ENCODE measurements at regions not wholly inside any gene's neighbourhood (a gene's known extent, or its start where the extent isn't known, plus 50 kb on each side); places are given as distances from the start of the nearest gene placed in this dataset.

- no peak overlapping the region for H3K27ac ChIP-seq (ENCODE audit: low read length, poor library complexity, severe bottlenecking)
- no peaks in the 10 kb centered on the region for H3K79me1 ChIP-seq (replicated peaks; ENCODE audit: low read length, poor library complexity, severe bottlenecking)
- 78% methylated on average over 2 of the region's 2 CpGs for WGBS
Measured at GRCh38 chr2:136358576-136358975, 240.6 kb upstream of the CXCR4 start.

DNA sequence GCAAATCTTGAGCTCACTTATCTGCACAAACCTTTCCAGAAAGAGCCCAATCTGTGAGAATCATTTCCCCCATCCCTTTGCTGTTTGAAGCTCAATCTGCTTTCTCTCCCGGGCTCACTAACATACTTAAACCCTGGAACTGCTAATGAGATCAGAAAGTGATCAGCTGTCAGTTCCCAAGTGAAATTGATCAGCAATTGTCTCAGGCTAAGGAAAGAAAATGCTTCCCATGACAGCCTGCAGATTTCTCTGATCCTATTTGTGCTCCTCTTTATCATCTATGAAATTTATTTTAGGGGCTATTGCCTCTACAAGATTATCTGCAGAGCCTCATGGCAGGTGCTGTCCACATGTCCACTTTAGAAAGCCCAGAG lies 239.0 kb upstream of the CXCR4 start:
- DNase-seq: no peak
- Histone ChIP-seq H3K4me1 (ENCODE audit: control insufficient read depth, insufficient read depth, low read depth, low read length) (no peaks in the 10 kb centered on the region), H3K9ac (ENCODE audit: low read length) (no peak overlapping the region), H3K23ac (ENCODE audit: low read length in 2 of 2) (no peak overlapping the region), H3K79me1 (replicated peaks; ENCODE audit: low read length, poor library complexity, severe bottlenecking) (no peaks in the 10 kb centered on the region), H3K9me3 (ENCODE audit: control insufficient read depth, low read length) (no peaks in the 10 kb centered on the region), H2BK15ac (ENCODE audit: low read depth, poor library complexity, severe bottlenecking) (no peak overlapping the region), H4K8ac (ENCODE audit: low read length) (no peak overlapping the region), H3K18ac (ENCODE audit: low read depth in 1 of 2, low read length in 2 of 2) (no peak overlapping the region), H3K4ac (ENCODE audit: low read depth in 1 of 2, low read length in 2 of 2) (no peak overlapping the region), H3K4me2 (ENCODE audit: low read length, poor library complexity, severe bottlenecking) (no peak overlapping the region), H2BK12ac (ENCODE audit: low read length in 2 of 2) (no peak overlapping the region), H3K4me3 (ENCODE audit: insufficient read depth in 1 of 2, low read depth in 1 of 2, low read length in 2 of 2) (no peak overlapping the region), H2AFZ (ENCODE audit: low read depth, low read length) (no peak overlapping the region), H2AK5ac (ENCODE audit: low read length, severe bottlenecking) (no peak overlapping the region), H3K14ac (ENCODE audit: low read length in 2 of 2) (no peak overlapping the region), H3K27me3 (ENCODE audit: control insufficient read depth in 1 of 2, insufficient read depth in 1 of 2, low read length in 2 of 2) (no peaks in the 10 kb centered on the region), H2BK5ac (ENCODE audit: low read depth, low read length, poor library complexity, severe bottlenecking) (no peak overlapping the region), H2BK120ac (ENCODE audit: low read depth, low read length) (no peak overlapping the region), H3K27ac (ENCODE audit: low read length, poor library complexity, severe bottlenecking) (no peak overlapping the region), H4K91ac (ENCODE audit: low read length) (no peak overlapping the region), H3K36me3 (ENCODE audit: control insufficient read depth in 1 of 2, insufficient read depth in 2 of 2, low read depth in 1 of 2, low read length in 2 of 2) (no peaks in the 10 kb centered on the region)
- 53% methylated on average over 1 of the region's 1 CpG for WGBS

More at GRCh38 chr2:136358576-136358975, 240.6 kb upstream of the CXCR4 start:
- H3K4ac ChIP-seq (ENCODE audit: low read depth in 1 of 2, low read length in 2 of 2): no peak overlapping the region
- no peaks in the 10 kb centered on the region for H3K36me3 ChIP-seq (ENCODE audit: control insufficient read depth in 1 of 2, insufficient read depth in 2 of 2, low read depth in 1 of 2, low read length in 2 of 2)
- H2BK120ac ChIP-seq (ENCODE audit: low read depth, low read length): no peak overlapping the region
- H3K4me3 ChIP-seq (ENCODE audit: insufficient read depth in 1 of 2, low read depth in 1 of 2, low read length in 2 of 2): no peak overlapping the region
- H2BK12ac ChIP-seq (ENCODE audit: low read length in 2 of 2): no peak overlapping the region
- no peak overlapping the region for H2BK15ac ChIP-seq (ENCODE audit: low read depth, poor library complexity, severe bottlenecking)
- no peak overlapping the region for H3K14ac ChIP-seq (ENCODE audit: low read length in 2 of 2)
- no peak overlapping the region for H2BK5ac ChIP-seq (ENCODE audit: low read depth, low read length, poor library complexity, severe bottlenecking)
- H3K4me2 ChIP-seq (ENCODE audit: low read length, poor library complexity, severe bottlenecking): no peak overlapping the region
- no peak overlapping the region for H2AK5ac ChIP-seq (ENCODE audit: low read length, severe bottlenecking)
- H3K4me1 ChIP-seq (ENCODE audit: control insufficient read depth, insufficient read depth, low read depth, low read length): no peaks in the 10 kb centered on the region
- no peak overlapping the region for H3K18ac ChIP-seq (ENCODE audit: low read depth in 1 of 2, low read length in 2 of 2)
- DNase-seq: no peak
- no peaks in the 10 kb centered on the region for H3K9me3 ChIP-seq (ENCODE audit: control insufficient read depth, low read length)
- no peak overlapping the region for H2AFZ ChIP-seq (ENCODE audit: low read depth, low read length)
- H3K9ac ChIP-seq (ENCODE audit: low read length): no peak overlapping the region
- no peak overlapping the region for H3K23ac ChIP-seq (ENCODE audit: low read length in 2 of 2)
- H3K27me3 ChIP-seq (ENCODE audit: control insufficient read depth in 1 of 2, insufficient read depth in 1 of 2, low read length in 2 of 2): peaks cover 0 to 2% of the 10 kb centered on the region in 2 experiments
- H4K91ac ChIP-seq (ENCODE audit: low read length): no peak overlapping the region
- no peak overlapping the region for H4K8ac ChIP-seq (ENCODE audit: low read length)

GRCh38 chr2:136356125-136357006 lies 238.4 kb upstream of the CXCR4 start:
- Histone ChIP-seq H2AFZ (ENCODE audit: low read depth, low read length) (no peak overlapping the region), H2AK5ac (ENCODE audit: low read length, severe bottlenecking) (no peak overlapping the region), H3K23ac (ENCODE audit: low read length in 2 of 2) (no peak overlapping the region), H3K9me3 (ENCODE audit: control insufficient read depth, low read length) (no peaks in the 10 kb centered on the region), H4K8ac (ENCODE audit: low read length) (no peak overlapping the region), H3K36me3 (ENCODE audit: control insufficient read depth in 1 of 2, insufficient read depth in 2 of 2, low read depth in 1 of 2, low read length in 2 of 2) (no peaks in the 10 kb centered on the region), H3K9ac (ENCODE audit: low read length) (no peak overlapping the region), H3K4me1 (ENCODE audit: control insufficient read depth, insufficient read depth, low read depth, low read length) (no peaks in the 10 kb centered on the region), H2BK5ac (ENCODE audit: low read depth, low read length, poor library complexity, severe bottlenecking) (no peak overlapping the region), H3K4ac (ENCODE audit: low read depth in 1 of 2, low read length in 2 of 2) (no peak overlapping the region), H3K18ac (ENCODE audit: low read depth in 1 of 2, low read length in 2 of 2) (no peak overlapping the region), H2BK120ac (ENCODE audit: low read depth, low read length) (no peak overlapping the region), H3K4me3 (ENCODE audit: insufficient read depth in 1 of 2, low read depth in 1 of 2, low read length in 2 of 2) (no peak overlapping the region), H2BK12ac (ENCODE audit: low read length in 2 of 2) (no peak overlapping the region), H3K14ac (ENCODE audit: low read length in 2 of 2) (no peak overlapping the region), H2BK15ac (ENCODE audit: low read depth, poor library complexity, severe bottlenecking) (no peak overlapping the region), H3K79me1 (replicated peaks; ENCODE audit: low read length, poor library complexity, severe bottlenecking) (no peaks in the 10 kb centered on the region), H3K4me2 (ENCODE audit: low read length, poor library complexity, severe bottlenecking) (no peak overlapping the region), H4K91ac (ENCODE audit: low read length) (no peak overlapping the region), H3K27ac (ENCODE audit: low read length, poor library complexity, severe bottlenecking) (no peak overlapping the region), H3K27me3 (ENCODE audit: control insufficient read depth in 1 of 2, insufficient read depth in 1 of 2, low read length in 2 of 2) (no peaks in the 10 kb centered on the region)
- no peak for DNase-seq
- 77% methylated on average over 9 of the region's 10 CpGs for whole genome bisulfite sequencing

DNA sequence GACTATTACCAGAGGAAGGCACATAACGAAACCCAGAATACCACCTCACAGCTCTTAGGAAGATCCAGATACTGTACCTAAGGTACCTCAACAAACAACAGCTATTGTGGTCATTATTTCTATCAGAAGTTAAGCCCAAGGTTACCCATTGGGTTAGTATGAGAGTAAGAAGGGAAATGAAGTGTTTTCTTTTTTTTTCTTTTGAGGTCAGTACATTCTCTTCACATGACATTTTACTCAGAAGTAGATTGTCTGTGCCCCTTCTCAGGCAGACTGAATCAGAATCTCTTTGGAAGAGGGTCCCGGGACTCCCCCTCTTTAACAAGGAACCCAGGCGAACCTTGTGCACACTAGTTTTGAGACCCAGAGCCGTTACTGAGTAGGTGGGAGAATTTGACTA lies 233.7 kb upstream of the CXCR4 start:
- Histone ChIP-seq H4K91ac (ENCODE audit: low read length) (no peak overlapping the region), H3K4me1 (ENCODE audit: control insufficient read depth, insufficient read depth, low read depth, low read length) (no peaks in the 10 kb centered on the region), H3K79me1 (replicated peaks; ENCODE audit: low read length, poor library complexity, severe bottlenecking) (no peaks in the 10 kb centered on the region), H2BK15ac (ENCODE audit: low read depth, poor library complexity, severe bottlenecking) (no peak overlapping the region), H3K27me3 (ENCODE audit: control insufficient read depth in 1 of 2, insufficient read depth in 1 of 2, low read length in 2 of 2) (no peaks in the 10 kb centered on the region), H3K4me2 (ENCODE audit: low read length, poor library complexity, severe bottlenecking) (no peak overlapping the region), H4K8ac (ENCODE audit: low read length) (no peak overlapping the region), H3K14ac (ENCODE audit: low read length in 2 of 2) (no peak overlapping the region), H2BK5ac (ENCODE audit: low read depth, low read length, poor library complexity, severe bottlenecking) (no peak overlapping the region), H3K4me3 (ENCODE audit: insufficient read depth in 1 of 2, low read depth in 1 of 2, low read length in 2 of 2) (no peak overlapping the region), H3K18ac (ENCODE audit: low read depth in 1 of 2, low read length in 2 of 2) (no peak overlapping the region), H3K9me3 (ENCODE audit: control insufficient read depth, low read length) (no peaks in the 10 kb centered on the region), H3K9ac (ENCODE audit: low read length) (no peak overlapping the region), H3K27ac (ENCODE audit: low read length, poor library complexity, severe bottlenecking) (no peak overlapping the region), H2BK120ac (ENCODE audit: low read depth, low read length) (no peak overlapping the region), H3K36me3 (ENCODE audit: control insufficient read depth in 1 of 2, insufficient read depth in 2 of 2, low read depth in 1 of 2, low read length in 2 of 2) (no peaks in the 10 kb centered on the region), H3K23ac (ENCODE audit: low read length in 2 of 2) (no peak overlapping the region), H3K4ac (ENCODE audit: low read depth in 1 of 2, low read length in 2 of 2) (no peak overlapping the region), H2AFZ (ENCODE audit: low read depth, low read length) (no peak overlapping the region), H2AK5ac (ENCODE audit: low read length, severe bottlenecking) (no peak overlapping the region), H2BK12ac (ENCODE audit: low read length in 2 of 2) (no peak overlapping the region)
- 90% methylated on average over 4 of the region's 4 CpGs for WGBS
- no peak for DNase-seq
